ENCODE measurements at regions not wholly inside any gene's neighbourhood (a gene's known extent, or its start where the extent isn't known, plus 50 kb on each side); places are given as distances from the start of the nearest gene placed in this dataset.

DNA sequence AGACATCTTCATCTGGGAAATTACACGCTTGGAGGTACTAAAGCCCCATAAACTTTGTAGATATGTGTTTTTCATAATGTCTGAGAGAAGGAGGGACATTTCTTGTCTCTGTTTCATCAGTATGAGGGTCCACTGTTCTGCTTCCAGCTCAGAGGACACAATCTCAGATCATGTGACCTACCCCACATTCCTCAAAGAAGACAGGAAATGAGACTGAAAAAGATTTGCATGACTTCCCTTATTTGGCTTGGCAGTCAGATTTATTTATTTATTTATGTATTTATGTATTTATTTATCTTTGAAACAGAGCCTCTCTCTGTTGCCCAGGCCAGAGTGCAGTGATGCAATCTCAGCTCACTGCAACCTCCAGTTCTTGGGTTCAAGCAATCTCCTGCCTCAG is 463.7 kb upstream of the RGPD4 start:
- TF ChIP-seq, protein P1, sequence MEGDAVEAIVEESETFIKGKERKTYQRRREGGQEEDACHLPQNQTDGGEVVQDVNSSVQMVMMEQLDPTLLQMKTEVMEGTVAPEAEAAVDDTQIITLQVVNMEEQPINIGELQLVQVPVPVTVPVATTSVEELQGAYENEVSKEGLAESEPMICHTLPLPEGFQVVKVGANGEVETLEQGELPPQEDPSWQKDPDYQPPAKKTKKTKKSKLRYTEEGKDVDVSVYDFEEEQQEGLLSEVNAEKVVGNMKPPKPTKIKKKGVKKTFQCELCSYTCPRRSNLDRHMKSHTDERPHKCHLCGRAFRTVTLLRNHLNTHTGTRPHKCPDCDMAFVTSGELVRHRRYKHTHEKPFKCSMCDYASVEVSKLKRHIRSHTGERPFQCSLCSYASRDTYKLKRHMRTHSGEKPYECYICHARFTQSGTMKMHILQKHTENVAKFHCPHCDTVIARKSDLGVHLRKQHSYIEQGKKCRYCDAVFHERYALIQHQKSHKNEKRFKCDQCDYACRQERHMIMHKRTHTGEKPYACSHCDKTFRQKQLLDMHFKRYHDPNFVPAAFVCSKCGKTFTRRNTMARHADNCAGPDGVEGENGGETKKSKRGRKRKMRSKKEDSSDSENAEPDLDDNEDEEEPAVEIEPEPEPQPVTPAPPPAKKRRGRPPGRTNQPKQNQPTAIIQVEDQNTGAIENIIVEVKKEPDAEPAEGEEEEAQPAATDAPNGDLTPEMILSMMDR (IDR thresholded peaks at IDR 0.05) = no peak
- TF ChIP-seq POLR2A (IDR thresholded peaks at IDR 0.05) = no peak

All from stomach (tissue), 4 donors.